H1 (cell line): ENCODE measurements at regions not wholly inside any gene's neighbourhood (a gene's known extent, or its start where the extent isn't known, plus 50 kb on each side); places are given as distances from the start of the nearest gene placed in this dataset.

Experiments used
- CTCF ChIA-PET: fragments of 300-600 bp; sonication (Branson Sonifier 250); formaldehyde crosslinking; loops from one replicate; lab custom pipeline; 2021; ENCODE audit not compliant: partially characterized antibody; lab: Charles Lee
- POLR2A ChIA-PET: fragments of 300-600 bp; sonication (Branson Sonifier 250); formaldehyde crosslinking; loops from one replicate; lab custom pipeline; 2021; ENCODE audit warnings: inconsistent platforms; ENCODE audit not compliant: partially characterized antibody; lab: Charles Lee
- DNase-seq, 2 experiments: peaks; one replicate each; pipeline versions ENCODE4 v3.0.0 to v3.0.0-alpha.2; 2010 to 2022; ENCODE audit warnings: low spot score in 2 of 2, low read depth in 1 of 2, mixed read lengths in 1 of 2
- FAIRE-seq: peaks from 2 replicates; lab custom pipeline; 2011; peaks lifted over from hg19 to GRCh38; lab: Jason Lieb, UNC
- H2AFZ ChIP-seq: 2 replicates; pipeline ENCODE4 v1.8.1; 2012; ENCODE audit warnings: low read length, inconsistent platforms
- H2AK5ac ChIP-seq: 2 replicates; pipeline ENCODE4 v1.6.1; 2013; ENCODE audit warnings: low read depth, low read length
- H2BK120ac ChIP-seq: replicated peaks from 2 replicates; pipeline ENCODE3; 2013; ENCODE audit warnings: low read depth, low read length, inconsistent platforms
- H2BK12ac ChIP-seq: 2 replicates; pipeline ENCODE4 v1.6.1; 2013; ENCODE audit warnings: low read depth, low read length
- H2BK15ac ChIP-seq: 2 replicates; pipeline ENCODE4 v1.6.1; 2013; ENCODE audit warnings: low read length
- H2BK20ac ChIP-seq: 2 replicates; pipeline ENCODE4 v1.6.1; 2013; ENCODE audit warnings: low read length
- H2BK5ac ChIP-seq: 2 replicates; pipeline ENCODE4 v1.6.1; 2013; ENCODE audit warnings: low read depth, low read length
- H3K14ac ChIP-seq: 2 replicates; pipeline ENCODE4 v1.6.1; 2013; ENCODE audit warnings: inconsistent platforms; ENCODE audit not compliant: insufficient read length
- H3K18ac ChIP-seq: 2 replicates; pipeline ENCODE4 v1.6.1; 2013; ENCODE audit warnings: low read length; ENCODE audit errors: extremely low read depth
- H3K23ac ChIP-seq: 2 replicates; pipeline ENCODE4 v1.6.1; 2013; ENCODE audit warnings: inconsistent platforms; ENCODE audit not compliant: insufficient read length
- H3K23me2 ChIP-seq: 2 replicates; pipeline ENCODE4 v1.6.1; 2013; ENCODE audit warnings: low read depth, low read length
- H3K27ac ChIP-seq: 2 replicates; pipeline ENCODE4 v1.6.1; 2011; ENCODE audit warnings: low read depth, low read length, inconsistent platforms
- H3K27me3 ChIP-seq, 4 experiments: replicated peaks in 1 of 4; 1 replicate in 1 of 4; 2 replicates in 3 of 4; pipeline versions ENCODE4 v1.6.1 to v1.8.1; 2011 to 2013; ENCODE audit warnings: low read length in 3 of 4, mild to moderate bottlenecking in 3 of 4, inconsistent platforms in 2 of 4, mixed read lengths in 2 of 4, moderate library complexity in 1 of 4; ENCODE audit not compliant: control insufficient read depth in 3 of 4, insufficient read depth in 3 of 4; ENCODE audit errors: extremely low read depth in 1 of 4
- H3K36me3 ChIP-seq, 4 experiments: 2 replicates each; pipeline versions ENCODE4 v1.6.1 to v1.8.1; 2011 to 2013; ENCODE audit warnings: mild to moderate bottlenecking in 4 of 4, low read length in 3 of 4, moderate library complexity in 2 of 4, control low read depth in 1 of 4, inconsistent platforms in 1 of 4; ENCODE audit not compliant: insufficient read depth in 4 of 4, control insufficient read depth in 2 of 4
- H3K4ac ChIP-seq: replicated peaks from 2 replicates; pipeline ENCODE3; 2013; ENCODE audit warnings: low read length, low read depth, mixed read lengths, inconsistent platforms; ENCODE audit not compliant: insufficient read length
- H3K4me1 ChIP-seq, 4 experiments: replicated peaks in 1 of 4; 1 replicate in 1 of 4; 2 replicates in 3 of 4; pipeline versions ENCODE4 v1.6.1 to v1.8.1; 2011 to 2013; ENCODE audit warnings: low read length in 3 of 4, inconsistent platforms in 2 of 4, mixed read lengths in 1 of 4; ENCODE audit not compliant: insufficient read depth in 4 of 4, control insufficient read depth in 3 of 4
- H3K4me2 ChIP-seq, 2 experiments: 2 replicates each; pipeline versions ENCODE4 v1.6.1 to v1.8.1; 2011 to 2013; ENCODE audit warnings: low read depth in 2 of 2, low read length in 2 of 2, control low read depth in 1 of 2, inconsistent platforms in 1 of 2, mild to moderate bottlenecking in 1 of 2; ENCODE audit not compliant: insufficient read depth in 1 of 2
- H3K4me3 ChIP-seq, 4 experiments: fragments of 200-600, 300-600 bp in 1 of 4; sonication (generic), shearing (Covaris generic), sonication (Bioruptor Twin) in 1 of 4; 2 replicates each; pipeline versions ENCODE4 v1.5.1 to v1.8.1; 2011 to 2016; ENCODE audit warnings: low read length in 4 of 4, low read depth in 3 of 4, control low read depth in 2 of 4, inconsistent platforms in 2 of 4, mild to moderate bottlenecking in 2 of 4, mixed read lengths in 1 of 4, moderate library complexity in 1 of 4; ENCODE audit not compliant: insufficient read depth in 2 of 4; ENCODE audit errors: extremely low read depth in 1 of 4
- H3K56ac ChIP-seq: replicated peaks from 2 replicates; pipeline ENCODE3; 2013; ENCODE audit warnings: low read depth, mild to moderate bottlenecking, mixed read lengths, low read length, inconsistent platforms; ENCODE audit not compliant: insufficient read length
- H3K79me1 ChIP-seq: 2 replicates; pipeline ENCODE4 v1.6.1; 2013; ENCODE audit warnings: low read depth, low read length, control low read depth
- H3K79me2 ChIP-seq, 2 experiments: 2 replicates each; pipeline versions ENCODE4 v1.6.1 to v1.8.1; 2012 to 2013; ENCODE audit warnings: low read length in 2 of 2, mild to moderate bottlenecking in 2 of 2, inconsistent platforms in 1 of 2; ENCODE audit not compliant: insufficient read depth in 2 of 2, control insufficient read depth in 1 of 2
- H3K9ac ChIP-seq, 4 experiments: replicated peaks in 1 of 4; 1 replicate in 1 of 4; 2 replicates in 3 of 4; pipeline versions ENCODE4 v1.6.1 to v1.8.1; 2011 to 2013; ENCODE audit warnings: low read depth in 3 of 4, low read length in 3 of 4, control low read depth in 2 of 4, mild to moderate bottlenecking in 2 of 4, moderate library complexity in 2 of 4, inconsistent platforms in 1 of 4; ENCODE audit errors: extremely low read depth in 1 of 4
- H3K9me3 ChIP-seq, 2 experiments: 2 replicates each; pipeline versions ENCODE4 v1.6.1 to v1.8.1; 2012 to 2013; ENCODE audit warnings: mild to moderate bottlenecking in 2 of 2, moderate library complexity in 2 of 2, control low read depth in 1 of 2, inconsistent platforms in 1 of 2, low read depth in 1 of 2, low read length in 1 of 2, mixed read lengths in 1 of 2; ENCODE audit not compliant: insufficient read depth in 2 of 2
- H4K20me1 ChIP-seq, 2 experiments: replicated peaks in 1 of 2; 2 replicates each; pipeline versions ENCODE3 to v1.8.1; 2011 to 2013; ENCODE audit warnings: inconsistent platforms in 2 of 2, low read length in 2 of 2, mild to moderate bottlenecking in 1 of 2; ENCODE audit not compliant: insufficient read depth in 2 of 2, control insufficient read depth in 1 of 2
- H4K5ac ChIP-seq: 2 replicates; pipeline ENCODE4 v1.6.1; 2013; ENCODE audit warnings: low read length, low read depth, mixed read lengths, inconsistent platforms; ENCODE audit not compliant: insufficient read length
- H4K8ac ChIP-seq: 2 replicates; pipeline ENCODE4 v1.8.0; 2013; ENCODE audit warnings: mild to moderate bottlenecking, moderate library complexity, low read length, inconsistent platforms; ENCODE audit not compliant: insufficient read depth; ENCODE audit errors: extremely low read depth
- H4K91ac ChIP-seq: replicated peaks from 2 replicates; pipeline ENCODE3; 2013; ENCODE audit warnings: low read length, mixed read lengths, inconsistent platforms; ENCODE audit not compliant: insufficient read length
- ATF3 ChIP-seq: IDR thresholded peaks from 2 replicates; pipeline ENCODE4 v1.6.1; 2011; ENCODE audit warnings: low read depth, mild to moderate bottlenecking, low read length; ENCODE audit not compliant: insufficient read depth
- BACH1 ChIP-seq: IDR thresholded peaks from 2 replicates; pipeline ENCODE4 v1.6.1; 2012; ENCODE audit warnings: low read length, improper control_type of control experiment
- BCL11A ChIP-seq, 2 experiments: IDR thresholded peaks; one replicate each; pipeline ENCODE4 v1.6.1; 2011; ENCODE audit warnings: low read depth in 2 of 2, low read length in 2 of 2, mild to moderate bottlenecking in 2 of 2
- CREB1 ChIP-seq: IDR thresholded peaks from 2 replicates; pipeline ENCODE4 v1.6.1; 2012; ENCODE audit warnings: inconsistent platforms
- EP300 ChIP-seq, 2 experiments: IDR thresholded peaks; 1 replicate in 1 of 2; 2 replicates in 1 of 2; pipeline ENCODE4 v1.6.1; 2011 to 2012; ENCODE audit warnings: low read depth in 2 of 2, low read length in 2 of 2, mild to moderate bottlenecking in 2 of 2, borderline replicate concordance in 1 of 2, inconsistent platforms in 1 of 2, moderate library complexity in 1 of 2
- HDAC6 ChIP-seq: IDR thresholded peaks from one replicate; pipeline ENCODE4 v1.7.1; 2012; ENCODE audit warnings: low read depth, mild to moderate bottlenecking, inconsistent platforms, low read length, moderate library complexity
- JUN ChIP-seq: IDR thresholded peaks from 2 replicates; pipeline ENCODE4 v1.6.1; 2011; ENCODE audit warnings: low read depth, mild to moderate bottlenecking, improper control_type of control experiment, low read length
- MAFK ChIP-seq: IDR thresholded peaks from 2 replicates; pipeline ENCODE4 v1.6.1; 2012; ENCODE audit warnings: low read depth, mild to moderate bottlenecking, improper control_type of control experiment, low read length
- NRF1 ChIP-seq: IDR thresholded peaks from 2 replicates; pipeline ENCODE4 v1.6.1; 2011; ENCODE audit warnings: mild to moderate bottlenecking, low read depth, low read length, improper control_type of control experiment
- RNF2 ChIP-seq: fragments of 200-900, 300-1000 bp; sonication (generic); IDR thresholded peaks from 2 replicates; pipeline ENCODE4 v1.7.1; 2016; ENCODE audit warnings: borderline replicate concordance, low read depth, mild to moderate bottlenecking, antibody characterized with exemption, low read length; ENCODE audit not compliant: poor library complexity, severe bottlenecking; ENCODE audit errors: missing control alignments
- RXRA ChIP-seq: IDR thresholded peaks from 2 replicates; pipeline ENCODE4 v1.6.1; 2011; ENCODE audit warnings: low read depth, mild to moderate bottlenecking, low read length, moderate library complexity; ENCODE audit not compliant: insufficient read depth
- SIRT6 ChIP-seq: IDR thresholded peaks from one replicate; pipeline ENCODE4 v1.7.1; 2012; ENCODE audit warnings: low read length, inconsistent platforms
- SIX5 ChIP-seq: IDR thresholded peaks from 2 replicates; pipeline ENCODE4 v1.6.1; 2011; ENCODE audit warnings: mild to moderate bottlenecking, low read depth, low read length
- TAF1 ChIP-seq: IDR thresholded peaks from 2 replicates; pipeline ENCODE4 v1.6.1; 2011; ENCODE audit warnings: mild to moderate bottlenecking, low read depth, low read length
- TAF7 ChIP-seq: optimal IDR thresholded peaks from 2 replicates; pipeline ENCODE3; 2011; ENCODE audit warnings: low read depth, mild to moderate bottlenecking, inconsistent platforms, low read length, moderate library complexity, borderline replicate concordance
- WGBS, 2 experiments: shearing (Covaris generic) in 1 of 2; methylation state at CpG; one replicate each; pipeline versions ENCODE4 v1.1.6 to v1.1.7; 2013 to 2015; ENCODE audit warnings: low lambda C conversion rate in 2 of 2, mixed read lengths in 2 of 2, inconsistent platforms in 1 of 2, low coverage in 1 of 2, missing lambda C conversion rate in 1 of 2; ENCODE audit not compliant: insufficient replicate concordance in 2 of 2, insufficient coverage in 1 of 2, insufficient read length in 1 of 2; ENCODE audit errors: extremely low coverage in 1 of 2, missing lambda C conversion rate in 1 of 2; 5-methylcytosine and 5-hydroxymethylcytosine counted together

GRCh38 chr7:120091807-120092206 lies 181.2 kb upstream of the KCND2 start:
- POLR2A ChIA-PET: no interaction called here
- Histone ChIP-seq H2AFZ (peak overlapping the region; percentile 91), H3K23me2 (no peaks in the 10 kb centered on the region; the same call in 1 of the 2 replicates), H4K91ac (no peak overlapping the region), H3K4ac (no peak overlapping the region), H4K5ac (no peak overlapping the region), H2BK15ac (no peak overlapping the region), H2BK12ac (no peak overlapping the region), H2BK120ac (no peak overlapping the region), H3K4me2 (no peak overlapping the region), H3K4me3 (no peak overlapping the region), H3K4me1 (no peaks in the 10 kb centered on the region), H4K8ac (no peak overlapping the region), H3K9ac (no peak overlapping the region), H3K56ac (no peak overlapping the region), H2BK5ac (no peak overlapping the region), H3K79me2 (no peaks in the 10 kb centered on the region), H3K14ac (no peak overlapping the region), H3K18ac (no peak overlapping the region), H3K23ac (no peak overlapping the region), H3K36me3 (no peaks in the 10 kb centered on the region), H3K79me1 (no peaks in the 10 kb centered on the region), H3K9me3 (no peaks in the 10 kb centered on the region), H2BK20ac (no peak overlapping the region), H3K27me3 (no peaks in the 10 kb centered on the region), H4K20me1 (no peaks in the 10 kb centered on the region), H3K27ac (no peak overlapping the region), H2AK5ac (no peak overlapping the region)
- 92% methylated on average over 3 of the region's 3 CpGs; no CpG with 5 or more reads in 1 of the 2 experiments for WGBS, 2 experiments
- CTCF ChIA-PET: interaction anchor here (1.5 kb wide), 1 partner anchor 157 kb away, joined by 3 read pairs; no protein-coding TSS in a partner anchor
- no peak for DNase-seq
- FAIRE-seq: no peak
- no peak for TF ChIP-seq RXRA
- TF ChIP-seq NRF1: no peak
- TF ChIP-seq BCL11A (IDR thresholded peaks at IDR 0.05; ENCODE audit: low read depth in 2 of 2, low read length in 2 of 2): no peak
- no peak for TF ChIP-seq MAFK
- TF ChIP-seq TAF1: no peak
- TF ChIP-seq JUN: no peak
- no peak for TF ChIP-seq CREB1
- TF ChIP-seq EP300 (IDR thresholded peaks at IDR 0.05; ENCODE audit: borderline replicate concordance in 1 of 2, low read depth in 2 of 2, low read length in 2 of 2): no peak
- TF ChIP-seq TAF7: no peak
- no peak for TF ChIP-seq SIX5
- no peak for TF ChIP-seq SIRT6
- no peak for TF ChIP-seq BACH1
- TF ChIP-seq HDAC6: no peak
- TF ChIP-seq ATF3: no peak
- TF ChIP-seq RNF2: no peak
